GM18861 (cell line): ENCODE measurements at regions not wholly inside any gene's neighbourhood (a gene's known extent, or its start where the extent isn't known, plus 50 kb on each side); places are given as distances from the start of the nearest gene placed in this dataset.

ENCODE experiments used
- ATAC-seq: cut with Tn5 transposase; IDR thresholded peaks from one replicate; pipeline ENCODE4 v1.9.1; 2021; ENCODE audit not compliant: unreplicated experiment

- ATAC-seq, result no peak
Measured at GRCh38 chr5:4901305-4901811, 238.8 kb upstream of the ADAMTS16 start.

- no peak for ATAC-seq
Measured at GRCh38 chr5:4901924-4902323, 238.2 kb upstream of the ADAMTS16 start.

- ATAC-seq, result no peak
Measured at GRCh38 chr5:4905674-4906520, 234.2 kb upstream of the ADAMTS16 start.

DNA sequence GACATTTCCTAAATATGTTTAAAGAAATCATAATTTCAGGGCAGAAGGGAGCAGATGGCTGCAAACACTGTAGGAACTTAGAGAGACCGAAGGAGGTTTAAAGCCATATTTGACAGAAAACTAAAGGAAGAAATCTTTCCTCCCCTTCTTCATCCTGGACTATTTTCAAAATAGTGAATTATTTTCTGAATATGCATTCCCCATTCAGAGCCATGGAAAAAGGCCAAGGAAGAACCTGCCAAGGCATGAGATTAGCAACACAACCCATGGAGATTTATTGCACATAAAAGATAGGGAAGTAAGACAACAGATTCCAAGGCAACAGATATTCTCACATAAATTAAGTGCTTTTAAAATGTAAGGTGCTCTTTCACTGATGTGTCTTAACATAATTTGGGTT is 233.3 kb upstream of the ADAMTS16 start:
- ATAC-seq, result no peak

- no peak for ATAC-seq
Measured at GRCh38 chr5:4907571-4907970, 232.6 kb upstream of the ADAMTS16 start.

DNA sequence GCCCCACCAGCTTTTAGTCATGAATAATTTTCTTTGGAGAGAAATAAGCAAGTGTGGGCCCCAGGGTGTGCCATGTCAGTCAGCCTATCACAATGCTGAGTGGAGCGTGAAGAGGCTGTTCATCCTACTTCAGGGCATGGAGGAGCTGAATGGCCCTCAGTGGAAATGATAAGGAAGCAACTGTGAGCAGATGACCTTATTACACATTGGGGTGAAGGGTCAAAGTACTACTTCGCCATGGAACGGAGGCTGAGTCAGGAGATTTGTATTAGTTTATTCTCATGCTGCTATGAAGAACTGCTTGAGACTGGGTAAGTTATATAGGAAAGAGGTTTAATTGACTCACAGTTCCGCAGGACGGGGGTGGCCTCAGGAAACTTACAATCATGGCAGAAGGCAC is 231.0 kb upstream of the ADAMTS16 start:
- ATAC-seq, result no peak

DNA sequence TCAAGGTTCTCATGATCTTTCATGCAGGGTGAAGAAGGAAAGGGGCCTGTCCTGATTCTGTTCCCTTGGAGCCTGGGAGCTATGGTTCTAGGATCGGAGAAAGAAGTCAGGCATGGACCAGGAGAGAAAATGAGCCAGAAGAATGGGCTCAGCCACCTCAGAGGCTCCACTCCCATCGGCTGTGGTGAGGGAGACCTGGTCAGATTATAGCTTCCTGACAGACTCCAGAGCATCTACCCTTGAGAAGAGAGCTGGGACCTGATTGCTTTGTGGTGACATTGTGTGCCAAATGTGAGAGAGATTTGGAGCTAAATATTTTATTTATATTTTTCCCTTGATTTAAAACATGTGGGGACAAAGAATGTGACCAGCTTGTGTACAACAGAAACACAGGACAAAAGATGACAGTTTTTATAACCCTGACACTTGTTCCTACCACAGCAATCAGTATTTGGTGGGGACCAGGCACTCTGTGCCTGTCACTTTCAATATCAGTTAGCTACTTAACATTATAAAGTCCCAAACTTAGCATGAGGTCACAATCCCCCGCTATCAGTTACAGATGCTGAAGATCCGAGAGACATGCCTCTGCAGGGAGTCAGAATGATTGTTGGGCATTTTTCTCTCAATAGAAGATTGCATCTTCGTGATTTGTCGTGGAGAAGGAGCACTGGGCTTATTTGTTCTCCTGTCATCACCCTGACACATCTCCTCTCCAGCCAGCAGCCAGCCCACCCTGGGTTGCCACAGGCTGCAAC is 228.3 kb upstream of the ADAMTS16 start:
- ATAC-seq, result no peak

- ATAC-seq, result no peak
Measured at GRCh38 chr5:4921929-4922328, 218.2 kb upstream of the ADAMTS16 start.

DNA sequence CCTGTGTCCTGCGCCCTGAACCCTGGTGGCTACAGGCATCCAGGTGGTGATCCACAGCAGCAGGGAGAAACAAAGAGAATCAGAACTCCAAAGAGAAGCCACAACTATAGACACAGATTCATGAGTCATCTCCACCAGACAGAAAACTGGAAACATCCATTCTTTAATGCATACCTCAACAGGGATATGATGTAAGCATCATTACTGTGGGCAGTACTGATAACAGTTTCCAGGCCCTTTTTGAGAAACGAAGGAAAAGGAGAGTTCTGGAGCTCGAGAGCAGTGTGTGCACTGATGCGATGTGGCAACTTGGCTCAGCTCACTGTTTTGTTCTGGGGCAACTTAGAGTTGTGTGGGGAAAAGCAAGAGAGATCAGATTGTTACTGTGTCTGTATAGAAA is 215.6 kb upstream of the ADAMTS16 start:
- no peak for ATAC-seq

DNA sequence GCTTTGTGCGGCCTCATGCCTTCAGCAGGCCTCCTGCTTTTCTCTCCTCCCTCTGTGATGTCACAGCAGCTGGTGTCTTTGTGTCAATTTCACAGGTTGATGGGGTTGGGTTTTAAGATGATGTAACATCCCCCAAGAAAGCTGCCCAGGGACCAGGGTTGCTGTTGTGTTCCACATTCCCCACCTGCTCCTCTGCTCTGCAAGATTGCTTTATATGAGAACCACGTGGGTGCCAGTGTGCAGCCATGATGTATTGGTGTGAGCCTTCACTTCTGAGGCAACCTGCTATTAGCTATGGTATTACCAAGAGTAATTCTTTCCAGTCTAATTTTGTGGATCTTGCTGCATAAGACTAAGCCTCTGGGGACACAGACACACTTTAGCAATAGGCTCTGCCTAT is 213.0 kb upstream of the ADAMTS16 start:
- no peak for ATAC-seq

- ATAC-seq, result no peak
Measured at GRCh38 chr5:4928409-4928808, 211.7 kb upstream of the ADAMTS16 start.

- ATAC-seq, result no peak
Measured at GRCh38 chr5:4929092-4929655, 211.0 kb upstream of the ADAMTS16 start.

DNA sequence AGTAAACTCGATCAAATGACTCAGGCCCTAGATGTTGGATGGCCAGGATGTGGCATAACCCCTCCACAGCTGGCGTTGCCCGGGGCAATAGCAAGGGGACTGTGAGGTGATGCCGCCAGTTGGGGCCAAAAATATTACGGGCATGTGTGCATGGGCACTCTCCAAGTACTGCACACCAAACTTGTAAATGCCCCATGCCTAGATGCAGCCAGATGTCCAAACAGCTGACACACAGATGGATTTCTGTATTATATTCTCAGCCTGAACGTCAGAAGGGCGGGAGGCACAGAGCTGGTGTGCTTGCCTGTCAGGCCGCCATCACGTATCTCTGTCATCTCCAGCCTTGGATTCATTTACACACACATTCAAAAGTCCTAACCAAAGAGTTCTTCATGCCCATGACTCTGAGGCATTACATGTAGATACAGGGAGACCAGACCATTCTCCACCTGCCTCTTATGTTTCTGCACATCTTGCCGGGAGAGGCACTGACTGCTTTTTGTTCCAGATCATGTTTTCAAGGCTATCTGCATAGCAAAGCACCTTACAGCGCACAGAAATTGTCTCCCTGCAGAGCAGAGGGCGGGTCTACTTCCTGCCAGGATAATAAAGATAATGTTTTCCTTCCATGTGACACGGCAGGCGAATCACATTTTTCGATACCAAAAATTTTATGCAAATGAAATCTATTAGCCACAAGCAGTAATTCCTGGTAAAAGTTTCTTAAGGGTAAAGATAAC is 200.9 kb upstream of the ADAMTS16 start:
- ATAC-seq, result no peak

- no peak for ATAC-seq
Measured at GRCh38 chr5:4941161-4941560, 199.0 kb upstream of the ADAMTS16 start.

- ATAC-seq, result no peak
Measured at GRCh38 chr5:4941957-4942830, 197.9 kb upstream of the ADAMTS16 start.

DNA sequence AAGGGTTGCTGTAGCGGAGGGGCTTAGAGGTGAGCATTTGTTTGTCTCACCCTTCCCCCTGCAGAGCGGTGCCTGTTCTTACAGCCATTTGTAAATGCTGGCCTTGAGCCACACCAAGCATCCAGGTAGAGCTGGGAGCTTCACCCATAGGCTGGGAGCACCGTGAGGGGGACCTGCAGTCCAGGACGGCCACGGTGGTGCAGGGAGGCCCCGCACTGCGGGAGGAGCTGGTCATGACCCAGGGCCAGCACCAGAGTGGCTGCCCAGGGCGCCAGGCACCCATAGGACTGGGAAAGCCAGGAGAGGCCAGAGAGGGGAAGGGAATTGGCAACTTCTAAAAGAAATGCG is 197.3 kb upstream of the ADAMTS16 start:
- no peak for ATAC-seq

- no peak for ATAC-seq
Measured at GRCh38 chr5:4945296-4945695, 194.8 kb upstream of the ADAMTS16 start.

- ATAC-seq, result no peak
Measured at GRCh38 chr5:4947106-4947505, 193.0 kb upstream of the ADAMTS16 start.

GRCh38 chr5:4947893-4948536 is 192.1 kb upstream of the ADAMTS16 start:
- ATAC-seq, result no peak

- no peak for ATAC-seq
Measured at GRCh38 chr5:4949108-4949507, 191.0 kb upstream of the ADAMTS16 start.
